GM10266 (cell line): ENCODE measurements at regions not wholly inside any gene's neighbourhood (a gene's known extent, or its start where the extent isn't known, plus 50 kb on each side); places are given as distances from the start of the nearest gene placed in this dataset.

Experiments
- DNase-seq: peaks from one replicate; pipeline ENCODE4 v3.0.0; 2012; ENCODE audit errors: extremely low spot score
- TF ChIP-seq, protein P1 (sequence below): IDR thresholded peaks from 2 replicates; pipeline ENCODE4 v1.5.1; 2012; ENCODE audit warnings: mild to moderate bottlenecking, low read depth; ENCODE audit not compliant: control insufficient read depth, insufficient read depth; ENCODE audit errors: missing control alignments

DNA sequence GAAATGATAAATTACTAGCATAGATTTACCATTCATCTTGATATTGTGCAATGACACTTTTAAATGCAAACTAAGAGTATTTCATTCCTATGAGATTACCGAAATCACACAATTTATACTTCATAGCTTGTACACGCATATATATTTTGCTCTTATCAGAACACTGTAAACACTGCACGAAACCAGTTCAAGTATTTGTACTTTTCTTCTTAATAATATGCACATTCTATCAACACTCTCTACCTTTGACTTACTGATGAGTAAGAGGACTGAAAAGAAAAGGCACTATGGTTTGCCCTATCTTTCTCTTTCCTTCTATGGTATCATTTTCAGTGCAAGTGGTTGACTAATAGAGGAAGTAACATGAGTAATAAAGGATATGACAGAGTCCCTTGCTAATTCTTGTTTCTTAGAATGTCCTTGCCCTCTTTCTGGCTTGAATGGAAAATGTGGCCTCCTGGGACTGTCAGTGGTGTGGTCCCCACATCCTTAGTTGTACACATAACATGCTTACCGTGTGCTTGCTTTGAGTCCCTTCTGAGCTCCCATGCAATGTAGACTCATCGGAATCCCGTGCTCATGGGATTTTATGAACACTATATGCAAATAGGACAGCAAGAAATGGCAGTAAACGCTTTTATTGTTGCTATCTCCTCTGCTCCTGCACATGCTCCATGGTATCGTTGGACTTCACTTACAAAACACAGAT is 363.5 kb upstream of the TNP1 start:
- TF ChIP-seq, protein P1, sequence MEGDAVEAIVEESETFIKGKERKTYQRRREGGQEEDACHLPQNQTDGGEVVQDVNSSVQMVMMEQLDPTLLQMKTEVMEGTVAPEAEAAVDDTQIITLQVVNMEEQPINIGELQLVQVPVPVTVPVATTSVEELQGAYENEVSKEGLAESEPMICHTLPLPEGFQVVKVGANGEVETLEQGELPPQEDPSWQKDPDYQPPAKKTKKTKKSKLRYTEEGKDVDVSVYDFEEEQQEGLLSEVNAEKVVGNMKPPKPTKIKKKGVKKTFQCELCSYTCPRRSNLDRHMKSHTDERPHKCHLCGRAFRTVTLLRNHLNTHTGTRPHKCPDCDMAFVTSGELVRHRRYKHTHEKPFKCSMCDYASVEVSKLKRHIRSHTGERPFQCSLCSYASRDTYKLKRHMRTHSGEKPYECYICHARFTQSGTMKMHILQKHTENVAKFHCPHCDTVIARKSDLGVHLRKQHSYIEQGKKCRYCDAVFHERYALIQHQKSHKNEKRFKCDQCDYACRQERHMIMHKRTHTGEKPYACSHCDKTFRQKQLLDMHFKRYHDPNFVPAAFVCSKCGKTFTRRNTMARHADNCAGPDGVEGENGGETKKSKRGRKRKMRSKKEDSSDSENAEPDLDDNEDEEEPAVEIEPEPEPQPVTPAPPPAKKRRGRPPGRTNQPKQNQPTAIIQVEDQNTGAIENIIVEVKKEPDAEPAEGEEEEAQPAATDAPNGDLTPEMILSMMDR, result no peak

DNA sequence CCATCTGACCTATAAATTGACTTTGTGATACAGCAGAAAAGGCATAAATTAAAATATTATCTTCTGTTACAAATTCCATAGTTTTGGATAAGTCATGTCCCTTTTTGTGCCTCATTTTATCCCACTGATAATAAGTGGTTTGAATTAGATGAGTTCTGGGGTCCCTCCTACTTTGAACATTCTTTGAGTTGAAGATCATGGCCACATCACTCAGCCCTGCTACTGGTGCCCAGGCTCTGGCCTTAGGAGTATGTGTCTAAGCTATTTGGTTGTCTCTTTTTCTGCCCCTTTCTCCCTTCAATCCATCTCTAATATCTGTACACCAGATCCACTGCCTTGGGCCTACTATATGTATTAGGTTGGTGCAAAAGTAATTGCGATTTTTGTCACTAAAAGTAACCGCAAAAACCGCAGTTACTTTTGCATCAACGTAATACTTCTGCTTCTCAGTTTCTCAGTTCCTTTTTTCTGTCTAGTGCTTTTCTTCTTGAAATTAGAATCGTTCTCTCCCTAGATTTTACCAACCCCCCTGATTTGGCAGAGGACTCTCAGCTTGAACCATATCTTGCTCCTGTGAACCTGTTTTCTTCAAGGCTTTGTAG is 362.5 kb upstream of the TNP1 start:
- DNase-seq, result peak; percentile 37
- TF ChIP-seq, protein P1, result no peak

More for the DNA sequence above, 363.5 kb upstream of the TNP1 start:
- peak; percentile 72 for DNase-seq

DNA sequence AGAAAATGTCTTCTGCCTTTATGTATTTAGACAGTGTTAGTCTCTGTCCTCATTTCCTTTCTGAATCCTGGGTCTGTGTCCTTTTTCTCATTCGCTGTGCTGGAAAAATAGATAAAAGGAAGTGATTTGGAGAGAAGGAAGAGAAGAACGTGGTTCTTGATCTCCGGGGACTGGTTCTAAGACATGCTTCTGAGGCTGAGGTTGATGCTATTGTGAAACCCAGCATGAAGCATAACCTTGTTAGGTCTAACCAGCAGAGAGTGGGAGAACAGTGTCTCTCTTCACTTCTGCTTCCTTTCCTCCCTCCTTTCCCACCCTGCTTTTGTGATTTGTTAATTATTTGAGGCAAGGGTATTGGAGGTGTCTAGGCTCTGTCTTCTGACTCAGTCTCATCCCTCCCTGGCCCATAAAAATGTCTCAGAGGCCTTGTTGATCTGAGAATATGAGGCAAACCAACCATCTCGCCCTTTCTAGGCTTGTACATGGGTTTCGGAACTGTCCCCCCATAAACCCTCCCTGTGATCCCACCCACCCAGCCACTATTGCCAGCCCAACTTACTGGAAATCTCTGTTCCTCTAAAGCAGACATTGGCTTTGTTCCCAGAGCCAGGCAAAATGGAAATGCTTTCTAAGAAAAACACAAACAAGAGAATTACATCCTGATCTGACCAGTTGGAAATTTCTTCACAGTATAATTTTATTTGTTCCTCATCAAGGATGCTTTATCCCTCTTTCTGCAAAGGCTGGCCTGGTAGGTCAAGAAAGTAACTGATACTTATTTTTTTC is 360.6 kb upstream of the TNP1 start:
- TF ChIP-seq, protein P1, result no peak
- no peak for DNase-seq

DNA sequence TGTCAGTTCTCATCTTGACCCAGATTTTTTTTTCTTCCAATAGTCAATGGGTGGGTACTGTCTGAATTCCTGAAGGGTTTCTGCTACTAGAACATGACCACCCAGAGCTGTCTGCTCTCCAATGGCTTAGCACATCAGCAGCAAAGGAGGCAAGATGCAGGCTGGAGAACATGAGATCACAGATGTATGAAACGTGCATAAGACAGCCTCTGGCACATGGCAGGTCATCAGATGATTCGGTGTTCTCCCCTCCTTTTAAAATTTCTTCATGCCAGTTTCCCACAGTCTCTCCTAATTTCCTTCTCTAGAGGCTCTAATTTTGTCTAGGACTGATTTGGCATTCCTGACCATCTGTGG is 359.3 kb upstream of the TNP1 start:
- TF ChIP-seq, protein P1, result no peak
- no peak for DNase-seq

DNA sequence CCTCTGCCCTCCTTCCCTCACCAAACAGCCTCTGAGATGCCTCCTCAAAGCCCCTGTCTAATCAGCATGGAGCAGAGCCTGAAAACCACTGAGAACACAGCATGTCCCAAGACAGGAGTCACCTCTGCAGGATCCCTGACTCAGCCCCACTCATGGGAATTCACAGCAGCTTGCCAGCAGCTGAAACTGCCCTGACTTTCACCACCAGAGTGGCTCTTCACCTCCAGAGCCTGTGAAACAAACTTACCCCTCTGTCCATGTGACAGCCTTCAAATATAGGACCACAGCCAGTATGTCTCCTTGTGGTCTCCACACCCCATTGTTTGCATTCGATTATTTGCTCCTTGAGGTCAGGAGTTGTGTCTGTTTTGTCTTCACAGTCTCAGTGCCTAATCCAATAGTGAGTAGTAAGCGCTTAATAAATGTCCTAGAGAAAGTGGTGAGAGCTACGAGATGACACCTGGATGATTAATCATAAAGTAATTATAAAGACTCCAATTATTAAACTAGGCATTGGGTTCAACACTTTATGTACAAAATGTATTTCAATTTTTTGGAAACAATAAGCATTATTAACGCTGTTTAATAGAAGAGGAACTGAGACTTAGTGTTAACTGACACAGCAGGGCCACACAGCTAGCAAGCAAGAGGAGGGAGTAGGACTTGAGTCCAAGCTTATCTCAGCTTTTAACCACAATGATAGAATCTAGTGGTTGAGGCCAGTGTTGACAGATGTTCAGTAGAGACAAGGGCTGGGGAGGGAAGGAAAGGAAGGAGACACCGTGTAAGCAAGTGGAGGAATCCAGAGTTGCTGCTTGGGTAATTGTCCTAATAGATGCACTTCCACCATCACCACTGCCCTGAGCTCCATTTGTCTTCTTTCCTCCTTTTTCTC is 358.7 kb upstream of the TNP1 start:
- peak; percentile 47 for DNase-seq
- TF ChIP-seq, protein P1, result no peak

DNA sequence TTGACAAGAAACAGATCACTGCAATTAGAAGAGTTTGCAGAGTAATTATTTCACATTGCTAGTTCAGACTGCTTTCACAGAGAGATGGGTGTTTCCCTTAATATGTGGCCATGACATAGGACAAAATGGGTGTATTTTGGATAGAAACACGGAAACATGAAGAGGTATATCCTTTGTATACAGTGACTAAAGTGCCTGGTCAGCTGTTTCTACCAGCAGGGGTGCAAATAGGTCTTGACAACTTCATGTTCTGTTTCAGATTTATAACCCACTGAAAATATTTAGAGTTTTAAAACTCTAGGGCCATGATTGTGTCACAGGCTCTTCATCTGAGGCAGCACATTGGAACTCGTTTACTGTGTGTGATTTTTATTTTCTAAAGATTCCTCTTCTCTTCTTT is 357.1 kb upstream of the TNP1 start:
- DNase-seq, result no peak
- TF ChIP-seq, protein P1, result no peak
